Activated CD8-positive, alpha-beta T cell treated with anti-CD3 and anti-CD28 coated beads for 36 hours (primary cell): ENCODE measurements at regions not wholly inside any gene's neighbourhood (a gene's known extent, or its start where the extent isn't known, plus 50 kb on each side); places are given as distances from the start of the nearest gene placed in this dataset.

Source experiments
- ATAC-seq: fragments of 200-7000 bp; cut with Tn5 transposase; one replicate; pipeline ENCODE4 v1.10.0; 2021; ENCODE audit warnings: mild to moderate bottlenecking, moderate library complexity
- CTCF ChIA-PET: fragments of 350-600 bp; sonication (Branson Sonifier 250); formaldehyde crosslinking; loops from one replicate; lab custom pipeline; 2021; ENCODE audit warnings: antibody characterized with exemption; lab: Charles Lee
- POLR2A ChIA-PET: fragments of 350-600 bp; sonication (Branson Sonifier 250); formaldehyde crosslinking; loops from one replicate; lab custom pipeline; 2021; ENCODE audit warnings: antibody characterized with exemption; lab: Charles Lee
- DNase-seq: peaks from one replicate; pipeline ENCODE4 v3.0.0-alpha.2; 2020
- H3K27ac Mint-ChIP-seq: one replicate; pipeline ENCODE4 v1.8.0; 2021; ENCODE audit warnings: mild to moderate bottlenecking, mixed read lengths
- H3K27me3 Mint-ChIP-seq: one replicate; pipeline ENCODE4 v1.8.0; 2021; ENCODE audit warnings: mixed read lengths
- H3K36me3 Mint-ChIP-seq: one replicate; pipeline ENCODE4 v1.8.0; 2021; ENCODE audit warnings: low read depth, mixed read lengths
- H3K4me1 Mint-ChIP-seq: one replicate; pipeline ENCODE4 v1.8.0; 2021; ENCODE audit warnings: low read depth, mixed read lengths
- H3K4me3 Mint-ChIP-seq: one replicate; pipeline ENCODE4 v1.8.0; 2021; ENCODE audit warnings: mild to moderate bottlenecking, moderate library complexity, mixed read lengths
- H3K9me3 Mint-ChIP-seq: one replicate; pipeline ENCODE4 v1.8.0; 2021; ENCODE audit warnings: mixed read lengths
- CTCF ChIP-seq: fragments of 200-600 bp; IDR thresholded peaks from one replicate; pipeline ENCODE4 v1.8.0; 2022; ENCODE audit warnings: antibody characterized with exemption, mild to moderate bottlenecking
- intact Hi-C: fragments of 100-400 bp; cut with micrococcal nuclease; formaldehyde crosslinking; loops from one replicate; pipeline ENCODE4 v1.10.0; 2022

- Mint-ChIP-seq H3K4me3 (no peak overlapping the region), H3K9me3 (peaks cover 5% of the 10 kb centered on the region), H3K36me3 (no peaks in the 10 kb centered on the region), H3K4me1 (no peaks in the 10 kb centered on the region), H3K27ac (no peak overlapping the region), H3K27me3 (no peaks in the 10 kb centered on the region)
- intact Hi-C loops = no loop called here
- DNase-seq (no peak), ATAC-seq (no peak)
- POLR2A ChIA-PET = no interaction called here
- CTCF ChIA-PET = no interaction called here
- TF ChIP-seq CTCF = no peak
Measured at GRCh38 chr3:191721390-191721861, 260.5 kb downstream of the PYDC2 start.

DNA sequence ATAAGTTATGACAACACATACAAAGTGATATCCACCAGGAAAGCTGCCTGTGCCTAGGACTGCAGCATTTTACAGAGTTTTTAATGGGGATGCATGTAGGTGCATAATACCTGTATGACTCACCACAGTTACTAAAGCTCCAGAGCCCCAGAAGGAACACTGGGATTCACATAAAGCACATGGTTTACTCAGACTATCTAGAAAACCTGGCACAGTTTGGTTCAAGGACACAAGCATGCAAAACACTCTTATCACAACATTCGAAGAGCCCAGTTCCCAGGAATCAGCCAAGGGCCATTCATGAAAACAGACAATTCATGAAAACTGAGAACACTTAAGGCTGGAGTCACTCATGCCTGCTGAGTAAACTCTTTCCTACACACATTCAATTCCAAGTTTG lies 261.0 kb downstream of the PYDC2 start:
- Mint-ChIP-seq H3K4me1 (no peaks in the 10 kb centered on the region), H3K27ac (no peak overlapping the region), H3K27me3 (no peaks in the 10 kb centered on the region), H3K36me3 (no peaks in the 10 kb centered on the region), H3K4me3 (no peak overlapping the region), H3K9me3 (peaks cover 2% of the 10 kb centered on the region)
- no peak for DNase-seq
- POLR2A ChIA-PET = no interaction called here
- CTCF ChIA-PET = no interaction called here
- intact Hi-C loops = no loop called here
- TF ChIP-seq CTCF = no peak
- no peak for ATAC-seq

DNA sequence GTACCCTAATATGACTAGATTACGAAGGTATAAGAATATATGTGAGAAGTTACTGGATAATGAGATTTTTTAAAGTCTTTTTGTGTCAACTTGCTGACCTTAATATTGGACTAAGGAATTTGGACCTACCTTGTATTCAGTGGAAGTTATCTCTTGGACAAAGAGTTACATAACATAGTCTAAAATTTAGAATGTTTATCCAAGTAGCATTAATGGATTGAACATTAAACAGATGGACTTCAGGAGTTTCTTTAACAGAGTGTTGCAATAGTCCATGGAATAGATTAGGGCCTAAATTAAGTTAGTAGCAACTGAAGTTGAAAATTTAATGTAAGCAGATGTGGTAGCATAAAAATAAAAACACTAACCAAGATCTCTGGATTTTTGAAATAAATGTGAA lies 266.4 kb downstream of the PYDC2 start:
- Mint-ChIP-seq H3K27me3 (no peaks in the 10 kb centered on the region), H3K4me3 (no peak overlapping the region), H3K4me1 (no peaks in the 10 kb centered on the region), H3K9me3 (no peaks in the 10 kb centered on the region), H3K36me3 (no peaks in the 10 kb centered on the region), H3K27ac (no peak overlapping the region)
- ATAC-seq (no peak), DNase-seq (no peak)
- ChIA-PET CTCF (no interaction called here), POLR2A (no interaction called here)
- TF ChIP-seq CTCF = no peak
- intact Hi-C loops = no loop called here

DNA sequence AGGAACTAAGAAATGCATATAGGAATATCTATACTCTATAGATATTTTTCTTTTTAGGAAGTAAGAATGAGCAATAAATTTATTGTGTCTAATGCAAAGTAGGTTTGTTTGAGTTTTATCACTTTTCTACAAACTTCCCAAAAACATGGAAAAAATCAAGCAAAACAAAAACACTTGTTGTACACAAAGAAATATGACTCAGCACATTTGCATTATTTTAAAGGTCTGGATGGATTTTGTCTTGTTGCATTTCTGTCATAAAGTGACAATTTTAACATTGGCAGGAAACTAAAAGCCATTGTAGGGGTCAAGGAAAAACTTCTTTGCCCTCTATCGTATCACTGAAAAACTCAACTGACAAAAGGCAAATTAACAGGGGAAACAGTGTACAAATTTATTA lies 267.2 kb downstream of the PYDC2 start:
- no peak for ATAC-seq
- TF ChIP-seq CTCF = no peak

DNA sequence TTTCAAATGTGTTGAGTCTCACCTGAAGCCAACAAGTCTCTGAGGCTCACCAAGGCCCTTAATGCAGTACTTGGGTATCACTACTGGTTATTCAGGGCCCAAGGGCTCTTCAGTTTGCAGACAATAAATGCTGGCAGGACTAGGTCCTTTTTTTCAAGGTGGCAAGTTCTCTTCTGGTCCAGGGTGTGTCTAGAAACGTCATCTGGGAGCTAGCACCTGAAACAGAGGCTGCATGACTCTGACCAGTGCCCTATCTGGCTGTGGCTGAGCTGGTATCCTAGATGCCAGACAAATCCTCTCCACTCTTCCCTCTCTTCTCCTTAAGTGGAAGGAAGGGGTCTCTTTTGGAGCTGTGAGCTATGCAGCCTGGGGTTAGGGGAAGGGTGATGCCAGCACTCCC lies 276.8 kb downstream of the PYDC2 start:
- POLR2A ChIA-PET = interaction anchor here (0.5 kb wide), 1 partner anchor 277 kb away, joined by 3 read pairs; no protein-coding TSS in a partner anchor
- Mint-ChIP-seq H3K27me3 (no peaks in the 10 kb centered on the region), H3K9me3 (peaks cover 20% of the 10 kb centered on the region), H3K4me1 (no peaks in the 10 kb centered on the region), H3K27ac (no peak overlapping the region), H3K36me3 (no peaks in the 10 kb centered on the region), H3K4me3 (no peak overlapping the region)
- CTCF ChIA-PET = no interaction called here
- DNase-seq = no peak
- no peak for TF ChIP-seq CTCF
- ATAC-seq = no peak
- intact Hi-C loops = no loop called here

More for the DNA sequence above, 267.2 kb downstream of the PYDC2 start:
- Mint-ChIP-seq H3K4me3 (no peak overlapping the region), H3K27ac (no peak overlapping the region), H3K36me3 (no peaks in the 10 kb centered on the region), H3K9me3 (peaks cover 6% of the 10 kb centered on the region), H3K27me3 (no peaks in the 10 kb centered on the region), H3K4me1 (no peaks in the 10 kb centered on the region)
- POLR2A ChIA-PET = no interaction called here
- intact Hi-C loops = no loop called here
- DNase-seq = no peak
- CTCF ChIA-PET = no interaction called here
